Peyer's patch (tissue), 4 donors: ENCODE measurements at regions not wholly inside any gene's neighbourhood (a gene's known extent, or its start where the extent isn't known, plus 50 kb on each side); places are given as distances from the start of the nearest gene placed in this dataset.

Experiments used
- POLR2A ChIP-seq, 2 donors: fragments of 450-650 bp; IDR thresholded peaks; one replicate each; pipeline ENCODE4 v1.5.1; 2017; ENCODE audit warnings: antibody characterized with exemption in 2 of 2, mild to moderate bottlenecking in 2 of 2, moderate library complexity in 2 of 2
- TF ChIP-seq, protein P1 (sequence below), 6 experiments: fragments of 450-650 bp in 4 of 6; fragments of 200-600 bp in 2 of 6; sonication (generic) in 1 of 6; IDR thresholded peaks; one replicate each; pipeline ENCODE4 v1.5.1; 2017 to 2019; ENCODE audit warnings: antibody characterized with exemption in 6 of 6, mild to moderate bottlenecking in 3 of 6, moderate library complexity in 1 of 6

DNA sequence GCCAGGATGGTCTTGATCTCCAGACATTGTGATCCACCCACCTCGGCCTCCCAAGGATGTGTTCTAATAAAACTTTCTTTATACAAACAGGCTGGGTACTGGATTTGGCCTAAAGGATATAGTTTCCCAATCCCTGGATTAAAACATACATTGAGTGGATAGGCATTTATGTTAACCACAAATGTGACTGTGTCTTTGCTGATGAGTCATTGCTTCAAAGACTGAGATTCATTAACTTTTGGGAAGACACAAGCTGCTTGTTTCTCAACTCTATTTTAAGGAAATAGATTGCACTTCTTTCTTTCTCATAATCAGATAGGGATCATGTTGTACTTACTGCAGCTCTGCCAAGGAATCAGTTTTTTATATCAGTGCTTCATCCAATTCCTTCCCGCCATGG is 131.3 kb upstream of the AGA start:
- TF ChIP-seq, protein P1, sequence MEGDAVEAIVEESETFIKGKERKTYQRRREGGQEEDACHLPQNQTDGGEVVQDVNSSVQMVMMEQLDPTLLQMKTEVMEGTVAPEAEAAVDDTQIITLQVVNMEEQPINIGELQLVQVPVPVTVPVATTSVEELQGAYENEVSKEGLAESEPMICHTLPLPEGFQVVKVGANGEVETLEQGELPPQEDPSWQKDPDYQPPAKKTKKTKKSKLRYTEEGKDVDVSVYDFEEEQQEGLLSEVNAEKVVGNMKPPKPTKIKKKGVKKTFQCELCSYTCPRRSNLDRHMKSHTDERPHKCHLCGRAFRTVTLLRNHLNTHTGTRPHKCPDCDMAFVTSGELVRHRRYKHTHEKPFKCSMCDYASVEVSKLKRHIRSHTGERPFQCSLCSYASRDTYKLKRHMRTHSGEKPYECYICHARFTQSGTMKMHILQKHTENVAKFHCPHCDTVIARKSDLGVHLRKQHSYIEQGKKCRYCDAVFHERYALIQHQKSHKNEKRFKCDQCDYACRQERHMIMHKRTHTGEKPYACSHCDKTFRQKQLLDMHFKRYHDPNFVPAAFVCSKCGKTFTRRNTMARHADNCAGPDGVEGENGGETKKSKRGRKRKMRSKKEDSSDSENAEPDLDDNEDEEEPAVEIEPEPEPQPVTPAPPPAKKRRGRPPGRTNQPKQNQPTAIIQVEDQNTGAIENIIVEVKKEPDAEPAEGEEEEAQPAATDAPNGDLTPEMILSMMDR (IDR thresholded peaks at IDR 0.05) = no peak
- TF ChIP-seq POLR2A (IDR thresholded peaks at IDR 0.05) = no peak
